CD4-positive, alpha-beta T cell treated with Interleukin-21 for 1 hour (primary cell): ENCODE measurements at regions not wholly inside any gene's neighbourhood (a gene's known extent, or its start where the extent isn't known, plus 50 kb on each side); places are given as distances from the start of the nearest gene placed in this dataset.

ENCODE experiments used
- DNase-seq: peaks from one replicate; pipeline ENCODE4 v3.0.0-alpha.2; 2020

DNA sequence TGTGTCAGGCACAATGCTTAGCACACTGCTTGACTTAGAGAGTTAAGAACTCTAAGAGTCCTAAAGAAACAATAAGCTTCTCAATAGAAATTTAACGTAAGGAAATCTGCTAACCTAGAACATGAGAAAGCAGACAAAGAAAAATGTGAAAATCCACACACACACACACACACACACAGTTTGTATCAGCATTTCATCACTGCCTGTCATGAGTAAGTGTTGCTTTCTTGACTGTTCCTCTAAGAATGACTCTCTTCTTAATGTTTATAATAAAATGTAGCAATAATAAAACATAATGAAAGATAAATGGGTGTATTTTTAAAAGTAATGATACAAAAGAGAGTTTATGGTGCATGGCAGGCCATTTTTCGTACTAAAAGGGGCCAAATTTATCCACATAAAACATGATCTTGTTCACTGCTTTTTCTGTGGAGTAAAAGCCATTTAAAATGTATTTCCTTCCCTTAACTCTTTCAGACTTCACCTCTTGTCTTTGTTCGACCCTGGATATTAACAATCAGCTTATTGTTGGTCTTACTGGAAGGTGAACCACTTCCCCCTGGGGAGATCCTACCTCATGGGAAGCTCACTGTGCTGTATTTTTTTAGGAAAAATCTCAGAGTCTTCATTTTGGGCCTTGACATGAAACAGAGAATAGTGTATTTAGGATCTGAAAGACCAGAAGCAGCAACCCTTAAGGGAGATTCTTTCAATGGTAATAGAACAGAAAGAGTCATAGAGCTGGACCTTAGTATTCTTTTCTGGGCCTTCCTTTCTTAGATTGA, 107.3 kb upstream of the ANKRD55 start:
- DNase-seq = no peak

DNA sequence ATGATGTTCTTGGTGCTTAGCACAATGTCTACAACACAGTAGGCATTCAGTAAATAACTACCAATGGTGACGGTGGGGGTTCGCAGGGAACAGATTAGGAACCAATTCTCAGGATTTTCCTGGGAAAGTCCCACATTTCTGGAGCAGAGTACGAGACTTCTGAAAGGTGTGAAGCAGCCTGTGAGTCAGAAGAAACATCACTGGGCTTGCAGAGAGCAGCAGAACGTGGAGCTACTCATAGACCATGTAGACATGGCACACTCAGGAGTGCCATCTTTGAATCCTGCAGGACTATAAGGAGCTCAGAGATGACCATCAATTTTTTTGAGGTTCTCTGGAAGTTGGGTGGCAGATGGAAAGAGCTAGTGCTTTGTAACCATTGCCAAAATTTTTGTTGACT, 106.6 kb upstream of the ANKRD55 start:
- no peak for DNase-seq

DNA sequence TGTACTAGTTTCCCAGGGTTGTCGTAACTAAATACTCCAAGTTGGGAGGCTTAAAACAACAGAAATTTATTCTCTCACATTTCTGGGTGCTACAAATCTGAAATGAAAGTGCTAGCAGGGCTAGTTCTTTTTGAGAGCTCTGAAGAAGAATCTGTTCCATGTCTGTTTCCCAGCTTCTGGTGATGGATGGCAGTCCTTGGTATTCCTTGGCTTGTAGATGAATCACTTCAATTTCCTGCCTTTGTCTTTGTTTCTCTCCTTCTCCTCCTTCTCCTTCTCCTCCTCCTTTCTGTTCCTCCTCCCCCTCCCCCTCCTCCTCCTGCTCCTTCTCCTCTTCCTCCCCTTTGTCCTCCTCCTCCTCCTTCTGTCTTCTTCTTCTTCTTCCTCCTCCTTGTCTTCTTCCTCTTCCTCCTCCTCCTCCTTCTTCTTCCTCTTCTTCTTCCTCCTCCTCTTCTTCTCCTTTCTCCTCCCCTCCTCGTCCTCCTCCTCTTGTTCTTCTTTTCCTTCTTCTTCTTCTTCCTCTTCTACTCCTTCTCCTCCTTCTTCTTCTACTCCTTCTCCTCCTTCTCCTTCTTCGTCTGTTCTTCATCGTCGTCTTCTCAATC, 104.7 kb upstream of the ANKRD55 start:
- DNase-seq = no peak

DNA sequence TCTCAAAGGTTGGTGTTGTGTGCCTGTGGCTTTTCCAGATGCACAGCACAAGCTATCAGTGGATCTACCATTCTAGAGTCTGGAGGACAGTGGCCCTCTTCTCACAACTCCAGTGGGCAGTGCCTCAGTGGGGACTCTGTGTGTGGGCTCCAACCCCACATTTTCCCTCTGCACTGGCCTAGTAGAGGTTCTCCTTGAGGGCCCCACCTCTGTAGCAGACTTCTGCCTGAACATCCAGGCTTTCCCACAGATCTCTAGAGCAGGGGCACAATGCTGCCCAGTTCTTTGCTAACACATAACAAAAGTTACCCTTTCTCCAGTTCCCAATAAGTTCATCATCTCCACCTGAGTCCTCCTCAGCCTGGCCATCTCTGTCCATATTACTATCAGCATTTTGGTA, 102.1 kb upstream of the ANKRD55 start:
- DNase-seq = no peak

DNA sequence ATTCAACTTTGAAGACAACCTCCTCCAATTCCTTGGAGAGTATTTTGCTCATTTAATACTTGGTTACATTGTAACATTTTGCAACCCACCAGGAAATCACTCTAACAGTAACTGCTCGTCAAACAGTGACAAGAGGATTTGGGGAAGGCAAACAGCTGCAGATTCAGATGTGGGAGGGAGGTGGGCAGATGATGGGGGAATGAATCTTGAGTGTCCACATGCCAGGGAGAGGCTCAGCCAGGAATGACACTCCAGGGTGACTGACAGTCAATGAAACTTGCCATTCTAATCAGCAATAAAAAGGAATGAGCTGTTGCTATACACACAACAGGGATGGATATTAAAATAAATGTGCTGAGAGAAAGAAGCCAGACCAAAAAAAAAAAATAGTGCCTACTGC, 97.7 kb upstream of the ANKRD55 start:
- no peak for DNase-seq

DNA sequence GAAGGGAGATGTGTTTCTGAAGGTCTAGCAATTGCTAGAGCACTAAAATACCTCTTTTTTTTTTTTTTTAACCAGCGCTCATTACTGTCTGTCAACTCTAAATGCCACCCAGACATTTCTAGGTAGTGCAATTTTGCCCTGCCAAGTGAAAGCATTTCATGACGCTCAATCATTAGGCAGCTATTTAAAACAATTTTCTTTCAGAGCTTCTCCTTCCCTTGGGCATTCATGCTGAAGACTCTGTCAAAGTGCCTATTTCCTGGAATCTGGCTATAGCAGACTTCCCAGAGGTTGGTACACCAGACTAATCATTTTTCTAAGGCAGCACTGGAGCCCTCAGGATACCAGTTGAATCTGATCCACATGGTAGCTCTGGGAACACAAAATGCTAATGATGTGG, 97.0 kb upstream of the ANKRD55 start:
- no peak for DNase-seq

DNA sequence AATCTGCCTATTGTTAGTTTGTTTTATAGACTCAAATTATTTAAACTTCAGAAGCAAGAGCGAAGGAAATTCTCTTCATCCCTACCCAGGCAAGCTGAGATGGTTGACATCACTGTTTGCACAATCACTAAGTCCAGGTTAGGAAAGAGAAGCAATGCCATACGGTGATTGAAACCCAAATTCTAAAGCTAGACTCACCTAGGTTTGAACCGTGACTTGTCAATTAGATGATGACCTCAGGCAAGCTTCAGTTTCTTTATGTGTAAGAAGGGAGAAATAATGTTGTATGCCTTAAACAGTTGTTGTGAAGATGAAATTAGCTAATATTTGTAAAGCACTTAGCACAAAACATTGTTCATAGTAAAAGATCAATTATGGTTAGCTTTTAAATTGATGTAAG, 96.5 kb upstream of the ANKRD55 start:
- no peak for DNase-seq

DNA sequence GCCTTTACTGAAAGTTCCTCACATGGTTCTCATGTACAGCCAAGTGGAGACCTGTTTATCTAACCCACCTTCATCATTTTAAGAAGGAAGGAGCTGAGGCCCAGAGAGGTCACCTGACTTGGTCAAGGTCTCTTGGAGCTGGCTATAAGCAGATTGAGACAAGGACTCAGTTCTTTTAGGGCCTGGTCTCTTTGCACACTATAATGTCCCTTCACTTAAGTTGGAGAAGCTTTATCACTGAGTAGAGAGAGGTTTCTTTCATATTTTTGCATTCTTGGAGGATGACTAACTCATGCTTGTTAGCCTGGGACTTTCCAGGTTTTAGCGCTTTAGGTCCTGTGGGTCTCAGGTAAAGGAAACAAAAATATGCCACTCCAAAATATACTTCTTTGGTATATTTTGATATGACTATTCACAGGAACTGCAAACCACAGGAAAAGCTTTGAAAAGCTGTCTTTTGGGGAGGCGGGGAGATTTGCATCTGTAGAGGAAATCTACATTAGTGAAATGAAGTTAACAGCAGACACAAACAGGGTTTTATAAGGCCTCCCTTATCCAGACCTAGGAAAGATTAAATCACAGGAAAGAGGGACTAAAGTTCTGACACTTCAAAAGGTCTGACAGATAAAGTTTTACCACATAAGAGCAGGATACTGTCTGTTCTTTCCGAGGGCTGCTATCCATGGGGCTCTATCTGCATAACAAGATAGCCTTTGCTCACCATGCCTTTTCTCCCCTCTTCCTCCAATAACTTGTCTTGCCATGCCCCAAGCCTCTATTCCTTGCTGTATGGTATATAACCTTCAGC, 95.8 kb upstream of the ANKRD55 start:
- DNase-seq = peak; percentile 69

DNA sequence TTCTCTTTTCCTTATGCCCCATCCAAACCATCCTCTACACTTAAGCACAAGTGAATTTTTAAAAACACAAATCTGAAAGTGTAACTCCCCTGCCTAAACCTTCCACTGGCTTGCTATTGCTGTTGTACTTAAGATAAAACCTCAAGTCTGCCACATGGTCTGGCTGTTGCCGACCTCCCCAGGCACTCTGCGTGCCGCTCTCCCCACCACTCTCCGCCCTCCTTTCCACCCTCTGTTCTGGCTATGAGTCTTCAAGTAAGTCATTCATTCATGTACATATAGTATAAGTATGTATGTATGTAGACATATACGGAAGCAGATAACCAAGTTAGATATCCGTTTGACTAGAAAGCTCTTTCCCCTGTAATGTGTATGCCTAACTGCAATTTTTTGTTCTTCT, 94.7 kb upstream of the ANKRD55 start:
- DNase-seq = peak; percentile 23

DNA sequence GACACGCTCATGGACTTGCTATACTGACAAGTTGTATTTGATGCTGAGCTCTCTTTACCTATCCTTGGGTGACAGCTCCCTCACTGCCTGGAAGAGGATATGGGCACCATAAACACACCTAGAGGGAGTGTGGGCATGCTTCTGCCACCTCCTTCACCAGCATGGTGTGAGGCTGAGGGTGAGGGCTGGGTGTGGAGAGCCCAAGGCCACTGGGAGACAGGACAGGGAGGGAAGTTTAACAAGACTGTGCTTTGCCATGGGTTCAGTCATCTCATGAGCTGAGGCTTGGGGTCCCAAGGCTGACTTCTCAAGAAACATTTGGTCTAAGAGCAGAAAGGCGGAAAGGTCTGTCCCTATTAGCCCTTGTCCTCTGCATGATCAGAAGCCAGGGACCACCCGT, 93.6 kb upstream of the ANKRD55 start:
- no peak for DNase-seq

DNA sequence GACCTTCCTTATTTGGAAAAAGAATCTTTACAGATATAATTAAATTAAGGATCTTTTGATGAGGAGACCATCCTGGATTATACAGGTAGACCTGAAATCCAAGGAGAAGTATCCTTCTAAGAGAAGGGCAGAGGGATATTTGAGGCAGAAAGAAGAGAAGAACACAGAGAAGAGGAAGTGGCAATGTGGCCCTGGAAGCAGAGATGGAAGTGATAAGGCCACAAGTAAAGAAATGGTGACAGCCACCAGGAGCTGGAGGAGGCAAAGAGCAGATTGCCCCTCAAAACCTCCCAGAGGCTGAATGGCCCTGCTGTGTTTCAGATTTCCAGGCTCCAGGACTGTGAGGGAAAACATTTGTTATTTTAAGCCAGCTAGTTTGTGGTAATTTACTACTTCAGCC, 93.0 kb upstream of the ANKRD55 start:
- DNase-seq = no peak

DNA sequence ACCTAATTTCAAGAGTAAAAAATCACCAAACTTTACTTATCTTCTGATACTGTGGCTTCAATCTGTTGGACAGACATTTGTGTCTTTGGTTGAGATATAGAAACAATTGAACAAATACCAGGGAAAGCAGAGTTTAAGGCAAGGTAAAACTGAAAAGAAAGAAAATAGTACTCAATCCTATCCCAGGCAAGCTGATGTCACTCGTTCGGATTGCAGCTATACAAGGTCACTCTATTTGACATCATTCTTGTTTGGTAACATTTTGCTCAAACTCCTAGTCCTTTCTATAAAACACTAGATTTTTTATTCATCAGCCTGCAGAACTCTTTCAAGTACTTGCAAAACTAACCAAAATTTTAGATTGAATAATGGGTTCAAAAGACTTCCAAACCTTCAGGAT, 91.9 kb upstream of the ANKRD55 start:
- DNase-seq = no peak

DNA sequence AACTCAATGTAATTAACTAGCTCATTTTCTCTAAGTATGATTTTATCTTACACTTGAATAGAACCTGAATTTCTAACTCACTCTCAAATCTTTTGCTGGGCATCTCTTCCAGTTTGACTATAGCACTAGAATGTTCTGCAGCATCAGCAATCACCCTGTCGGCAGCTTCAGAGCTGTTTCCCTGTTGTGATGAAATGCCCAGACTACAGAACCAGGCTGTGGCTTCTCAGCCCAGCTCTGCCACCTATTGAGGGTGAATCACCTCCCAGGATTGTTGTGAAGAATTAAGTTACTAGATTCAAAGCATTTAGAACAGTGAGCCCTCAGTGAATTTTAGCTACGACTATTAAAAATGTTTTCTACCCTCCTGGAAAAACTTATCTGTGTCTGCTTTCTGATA, 90.4 kb upstream of the ANKRD55 start:
- DNase-seq = no peak

DNA sequence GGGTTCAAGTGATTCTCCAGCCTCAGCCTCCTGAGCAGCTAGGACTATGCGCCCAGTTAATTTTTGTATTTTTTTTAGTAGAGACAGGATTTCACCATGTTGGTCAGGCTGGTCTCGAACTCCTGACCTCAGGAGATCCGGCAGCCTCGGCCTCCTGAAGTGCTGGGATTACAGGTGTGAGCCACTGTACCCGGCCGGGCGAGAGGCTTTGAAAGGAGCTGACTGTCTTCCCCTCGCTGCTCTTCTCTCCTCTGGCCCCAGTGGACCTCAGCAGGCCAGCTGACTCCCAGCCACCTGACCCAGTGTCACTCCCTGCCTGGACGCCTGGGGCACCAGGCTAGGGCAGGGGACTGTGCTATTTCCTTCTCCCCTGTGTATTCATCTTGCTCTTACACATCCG, 89.5 kb upstream of the ANKRD55 start:
- no peak for DNase-seq

DNA sequence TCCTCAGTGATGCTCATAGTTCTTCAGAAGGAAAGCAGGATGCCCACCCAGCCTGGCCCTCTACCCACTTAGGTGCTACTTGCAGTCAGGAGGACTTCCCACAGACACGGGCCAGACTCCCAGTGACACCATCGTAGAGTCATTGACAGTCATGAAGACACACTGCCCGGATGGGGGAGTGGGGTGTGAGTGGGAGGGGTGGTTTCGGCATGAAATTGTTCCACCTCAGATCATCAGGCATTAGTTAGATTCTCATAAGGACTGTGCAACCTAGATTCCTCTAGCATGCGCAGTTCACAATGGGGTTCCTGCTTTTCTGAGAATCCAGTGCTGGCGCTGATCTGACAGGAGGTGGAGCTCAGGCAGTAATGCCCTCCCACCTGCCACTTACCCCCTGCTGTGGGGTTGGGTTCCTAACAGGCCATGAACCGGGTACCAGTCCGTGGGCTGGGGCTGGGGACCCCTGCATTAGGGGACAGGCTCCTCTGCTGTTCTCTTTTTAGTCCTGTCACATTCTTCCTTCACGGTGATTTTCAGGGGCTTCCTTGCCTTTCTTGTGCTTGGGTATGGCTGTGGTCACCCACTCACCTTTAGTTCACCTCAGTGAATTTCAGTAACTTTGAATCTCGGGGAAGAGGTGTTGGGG, 88.2 kb upstream of the ANKRD55 start:
- DNase-seq = no peak

DNA sequence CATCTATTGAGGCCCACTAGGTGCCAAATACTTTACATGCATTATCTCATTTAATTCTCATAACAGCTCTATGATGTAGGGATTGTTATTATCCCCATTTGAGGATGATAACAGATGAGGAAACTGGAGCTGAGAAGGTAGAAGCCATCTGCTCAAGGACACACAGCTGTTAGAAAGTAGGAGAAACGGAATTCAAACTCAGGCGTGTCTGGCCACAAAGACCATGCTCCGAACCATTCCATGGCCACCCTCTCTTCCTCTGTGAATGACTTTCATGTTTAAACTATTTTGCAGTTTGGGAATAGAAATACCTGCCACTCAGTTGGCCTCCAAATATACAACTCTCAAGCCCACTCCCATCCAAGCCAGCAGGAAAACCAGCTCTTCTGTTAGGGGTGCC, 87.6 kb upstream of the ANKRD55 start:
- no peak for DNase-seq

DNA sequence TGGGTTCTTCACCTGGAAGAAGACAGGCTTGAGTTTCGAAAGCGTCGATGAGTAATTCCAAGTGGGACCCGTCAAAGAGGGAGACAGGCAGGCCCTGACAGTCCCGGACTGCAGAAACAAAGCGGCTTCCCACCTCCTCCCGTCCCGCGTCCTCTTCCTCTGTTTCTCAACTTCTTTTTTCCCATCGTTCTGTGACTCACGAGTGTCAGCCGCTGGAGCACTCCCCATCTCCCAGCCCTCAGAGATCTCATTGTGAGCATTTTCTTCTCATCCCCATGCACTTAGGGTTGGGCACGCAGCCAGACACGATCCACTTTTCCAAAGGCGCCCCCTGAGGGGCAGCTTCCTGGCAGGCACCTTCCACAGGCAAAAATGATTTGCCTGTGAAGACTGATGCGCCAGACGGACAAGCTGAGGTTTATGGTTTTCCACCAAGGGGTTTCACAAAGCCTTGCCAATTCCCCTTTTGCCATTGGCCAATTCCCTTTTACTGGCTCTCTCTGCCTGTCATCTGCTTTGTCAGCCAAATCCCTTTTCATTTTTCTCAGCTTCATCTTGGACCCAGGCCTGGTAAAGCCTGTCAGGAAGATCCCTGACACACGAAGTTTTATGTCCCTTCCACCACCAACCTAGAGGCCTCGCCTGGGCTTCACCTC, 86.5 kb upstream of the ANKRD55 start:
- no peak for DNase-seq

DNA sequence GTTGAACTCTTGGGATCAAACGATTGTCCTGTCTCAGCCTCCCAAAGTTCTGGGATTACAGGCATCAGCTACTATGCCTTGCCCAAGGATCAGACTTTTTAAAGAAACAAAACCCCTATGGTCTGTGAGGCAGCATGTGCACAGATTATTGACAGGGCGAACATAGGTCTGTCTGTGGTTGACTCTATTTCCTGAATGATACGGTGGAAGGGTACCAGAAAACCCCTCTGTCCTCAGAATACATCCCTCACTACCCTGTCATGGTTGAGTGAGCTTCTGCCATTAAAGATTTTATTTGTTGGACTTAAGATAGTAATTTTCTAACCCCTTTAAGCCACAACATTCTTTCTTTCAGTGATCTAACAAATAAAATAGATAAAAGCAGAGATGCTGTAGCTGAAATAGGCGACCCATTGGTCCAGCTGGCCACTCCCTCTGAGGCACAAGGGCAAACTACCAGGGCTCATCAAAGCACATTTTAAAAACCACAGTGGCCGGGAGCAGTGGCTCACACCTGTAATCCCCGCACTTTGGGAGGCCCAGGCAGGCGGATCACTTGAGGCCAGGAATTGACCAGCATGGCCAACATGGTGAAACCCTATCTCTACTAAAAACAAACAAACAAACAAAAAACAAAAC, 84.9 kb upstream of the ANKRD55 start:
- no peak for DNase-seq

DNA sequence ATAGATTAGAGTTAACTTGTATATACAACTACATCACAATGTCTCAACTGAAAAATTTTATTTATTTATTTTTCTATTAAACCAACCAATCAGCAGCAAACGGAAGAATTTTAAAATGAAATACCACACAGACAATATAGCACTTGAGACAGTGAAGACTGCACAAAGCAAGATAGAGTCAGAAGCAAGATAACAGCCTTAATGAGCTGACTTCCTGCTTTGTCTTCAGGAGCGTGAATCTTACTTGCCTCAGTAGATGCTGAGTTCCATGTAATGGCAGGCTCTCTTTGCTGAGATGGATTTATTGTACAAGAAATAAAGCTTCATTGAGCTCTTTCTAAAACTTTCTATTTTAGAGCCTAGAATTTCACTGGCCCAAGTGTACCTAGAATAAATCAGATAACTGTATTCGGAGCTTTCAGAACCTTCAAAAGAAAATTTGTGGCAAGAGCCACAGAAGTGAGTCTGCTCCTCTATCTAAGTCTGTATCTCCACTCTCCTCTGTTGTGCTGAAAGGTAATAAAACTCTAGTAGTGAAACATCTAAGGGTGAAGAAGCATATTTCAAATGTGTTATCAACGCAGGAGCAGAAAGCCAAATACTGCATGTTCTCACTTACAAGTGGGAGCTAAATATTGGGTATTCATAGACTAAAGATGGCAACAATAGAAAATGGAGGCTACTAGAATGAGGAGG, 83.3 kb upstream of the ANKRD55 start:
- DNase-seq = no peak

DNA sequence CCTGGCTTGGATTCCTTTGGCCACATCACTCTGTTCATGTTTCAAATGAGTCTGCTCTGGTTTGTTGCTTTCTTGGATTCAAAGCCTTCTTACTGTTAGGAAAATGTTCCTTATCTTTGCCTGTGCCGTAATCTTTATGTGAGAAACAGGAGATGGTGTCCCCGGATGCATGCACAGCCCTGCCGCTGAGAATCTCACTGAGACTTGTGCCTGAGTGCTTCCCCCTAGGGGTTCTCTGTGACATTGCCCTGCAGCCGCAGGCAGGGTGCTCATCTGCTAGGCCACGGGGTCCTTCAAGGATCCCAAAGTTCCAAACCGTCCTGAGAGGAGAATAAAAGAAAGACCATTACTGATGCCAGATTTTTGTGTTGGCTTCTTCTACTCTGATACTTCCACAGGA, 81.4 kb upstream of the ANKRD55 start:
- peak; percentile 62 for DNase-seq

DNA sequence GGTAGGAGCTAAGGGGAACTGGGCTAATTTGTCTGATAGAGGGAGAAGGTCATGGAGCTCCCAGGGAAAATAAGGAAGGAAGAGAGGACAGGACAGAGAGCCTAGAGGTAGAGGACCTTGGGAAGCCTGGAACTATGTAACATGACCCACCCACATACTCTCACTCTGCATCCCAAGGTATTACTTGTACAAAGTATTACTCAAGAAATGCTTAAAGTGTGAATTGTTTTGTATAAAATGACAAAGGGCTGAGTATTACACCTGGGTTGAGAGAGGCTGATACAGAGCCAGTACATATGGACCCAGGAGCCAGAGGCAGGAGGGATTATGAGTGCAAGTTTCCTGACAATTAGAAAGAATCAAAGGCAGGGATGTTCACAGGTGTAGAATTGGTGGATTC, 80.5 kb upstream of the ANKRD55 start:
- no peak for DNase-seq

DNA sequence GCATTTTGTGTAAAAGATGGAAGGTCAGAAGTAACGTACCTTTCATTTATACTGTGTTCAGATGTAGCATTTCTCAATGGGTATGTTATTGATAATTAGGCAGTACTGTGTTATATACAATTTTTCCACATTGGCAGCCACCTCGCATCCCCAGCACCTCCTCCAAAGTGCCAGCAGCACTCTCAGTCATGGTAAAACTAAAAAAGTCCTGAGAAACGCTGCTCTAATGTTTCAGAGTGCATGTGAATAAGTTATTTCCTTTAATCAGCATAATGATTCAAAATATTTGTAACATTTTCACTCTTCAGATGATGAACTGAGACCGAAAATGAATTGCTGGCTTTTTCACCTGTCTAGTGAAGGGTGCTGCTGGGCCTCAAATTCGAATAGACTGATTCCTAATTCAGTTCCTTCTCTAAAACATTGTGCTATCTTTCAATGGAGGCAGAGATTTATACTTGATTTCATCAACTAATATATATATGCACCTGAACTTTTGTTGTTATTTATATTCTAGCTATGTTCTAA, 79.9 kb upstream of the ANKRD55 start:
- DNase-seq = no peak
